ENCODE measurements at regions not wholly inside any gene's neighbourhood (a gene's known extent, or its start where the extent isn't known, plus 50 kb on each side); places are given as distances from the start of the nearest gene placed in this dataset.

- TF ChIP-seq POLR2A (IDR thresholded peaks at IDR 0.05; ENCODE audit: low read length) (no peak), GATA1 (IDR thresholded peaks at IDR 0.05; ENCODE audit: low read depth, low read length) (no peak)
Measured at GRCh38 chr10:10256860-10257259, 760.8 kb upstream of the CELF2 start.
